ENCODE measurements at regions not wholly inside any gene's neighbourhood (a gene's known extent, or its start where the extent isn't known, plus 50 kb on each side); places are given as distances from the start of the nearest gene placed in this dataset.

DNA sequence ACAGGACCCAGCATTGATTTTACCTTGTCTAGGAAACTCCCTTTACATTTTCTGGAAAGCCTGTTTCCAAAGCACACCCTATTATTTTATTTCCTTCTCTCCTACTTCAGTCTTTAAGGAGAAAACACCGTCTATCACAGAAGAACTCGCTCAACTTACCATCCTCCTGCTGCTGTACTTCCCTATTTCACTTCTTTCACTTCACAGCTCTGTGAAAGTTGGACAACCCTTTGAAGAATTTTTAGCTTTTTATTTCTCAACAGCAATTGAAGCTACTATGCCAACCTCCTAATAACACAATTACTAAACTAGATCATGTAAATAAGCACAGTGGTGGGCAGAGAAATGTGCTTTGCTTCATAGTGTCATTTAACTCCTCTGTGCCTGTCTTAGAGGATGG lies 166.5 kb downstream of the TFEC start:
- no peak for DNase-seq (ENCODE audit: low read depth, low spot score)
- TF ChIP-seq, protein P1, sequence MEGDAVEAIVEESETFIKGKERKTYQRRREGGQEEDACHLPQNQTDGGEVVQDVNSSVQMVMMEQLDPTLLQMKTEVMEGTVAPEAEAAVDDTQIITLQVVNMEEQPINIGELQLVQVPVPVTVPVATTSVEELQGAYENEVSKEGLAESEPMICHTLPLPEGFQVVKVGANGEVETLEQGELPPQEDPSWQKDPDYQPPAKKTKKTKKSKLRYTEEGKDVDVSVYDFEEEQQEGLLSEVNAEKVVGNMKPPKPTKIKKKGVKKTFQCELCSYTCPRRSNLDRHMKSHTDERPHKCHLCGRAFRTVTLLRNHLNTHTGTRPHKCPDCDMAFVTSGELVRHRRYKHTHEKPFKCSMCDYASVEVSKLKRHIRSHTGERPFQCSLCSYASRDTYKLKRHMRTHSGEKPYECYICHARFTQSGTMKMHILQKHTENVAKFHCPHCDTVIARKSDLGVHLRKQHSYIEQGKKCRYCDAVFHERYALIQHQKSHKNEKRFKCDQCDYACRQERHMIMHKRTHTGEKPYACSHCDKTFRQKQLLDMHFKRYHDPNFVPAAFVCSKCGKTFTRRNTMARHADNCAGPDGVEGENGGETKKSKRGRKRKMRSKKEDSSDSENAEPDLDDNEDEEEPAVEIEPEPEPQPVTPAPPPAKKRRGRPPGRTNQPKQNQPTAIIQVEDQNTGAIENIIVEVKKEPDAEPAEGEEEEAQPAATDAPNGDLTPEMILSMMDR (IDR thresholded peaks at IDR 0.05; ENCODE audit: insufficient read depth, low read length, missing control alignments), result no peak
- ChIA-PET POLR2A (no interaction called here), CTCF (no interaction called here)
- no peak overlapping the region for H3K4me3 ChIP-seq (ENCODE audit: low read depth, low read length)

DNA sequence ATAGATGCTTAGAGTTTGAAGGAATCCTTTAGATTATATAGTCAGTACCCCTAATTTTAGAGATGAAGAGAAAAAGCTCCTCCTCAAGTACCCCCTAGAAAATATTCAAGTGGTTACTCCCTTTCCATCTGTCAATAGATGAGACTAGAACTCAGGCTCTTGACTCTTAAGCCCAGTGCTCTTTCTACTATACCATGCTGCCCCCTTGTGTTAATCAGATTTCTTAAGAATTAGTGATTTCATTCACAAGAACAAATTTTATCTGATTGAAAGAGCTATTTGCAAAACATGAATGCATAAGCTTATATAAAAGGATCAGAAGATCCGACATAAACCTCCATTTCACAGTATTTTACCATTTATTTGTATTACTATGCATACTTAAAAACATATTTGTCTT lies 179.3 kb downstream of the TFEC start:
- POLR2A ChIA-PET, result no interaction called here
- CTCF ChIA-PET, result interaction anchor here (0.6 to 2.6 kb wide), 18 partner anchors 10 to 1825 kb away, joined by 3 to 19 read pairs (median 4); no protein-coding TSS in a partner anchor
- no peak overlapping the region for H3K4me3 ChIP-seq (ENCODE audit: low read depth, low read length)
- DNase-seq (ENCODE audit: low read depth, low spot score), result no peak
- TF ChIP-seq, protein P1 (IDR thresholded peaks at IDR 0.05; ENCODE audit: insufficient read depth, low read length, missing control alignments), result peak; percentile 8

DNA sequence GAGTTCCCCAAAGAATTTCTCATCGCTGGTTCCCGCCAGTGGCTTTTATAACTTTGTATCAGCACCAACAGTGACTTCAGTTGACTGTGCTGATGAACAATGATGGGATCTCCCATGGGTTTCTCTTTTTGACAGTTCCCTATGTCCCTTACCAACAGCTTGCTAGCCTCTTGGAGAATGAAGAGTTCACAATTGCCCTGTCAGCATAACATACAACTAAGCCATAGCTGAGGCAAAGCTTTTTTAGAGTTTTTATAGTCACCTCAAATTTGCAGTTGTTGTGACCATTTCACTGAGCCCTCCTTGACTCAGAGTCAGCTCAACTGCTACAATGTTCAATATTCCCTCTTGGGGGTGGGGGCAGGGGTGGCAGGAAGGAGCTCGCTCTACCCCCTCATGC lies 179.8 kb downstream of the TFEC start:
- H3K4me3 ChIP-seq (ENCODE audit: low read depth, low read length), result no peak overlapping the region
- ChIA-PET CTCF (interaction anchor here (0.9 to 2.6 kb wide), 15 partner anchors 9 to 1823 kb away, joined by 3 to 19 read pairs (median 4); no protein-coding TSS in a partner anchor), POLR2A (no interaction called here)
- no peak for DNase-seq (ENCODE audit: low read depth, low spot score)
- TF ChIP-seq, protein P1 (IDR thresholded peaks at IDR 0.05; ENCODE audit: insufficient read depth, low read length, missing control alignments), result no peak

DNA sequence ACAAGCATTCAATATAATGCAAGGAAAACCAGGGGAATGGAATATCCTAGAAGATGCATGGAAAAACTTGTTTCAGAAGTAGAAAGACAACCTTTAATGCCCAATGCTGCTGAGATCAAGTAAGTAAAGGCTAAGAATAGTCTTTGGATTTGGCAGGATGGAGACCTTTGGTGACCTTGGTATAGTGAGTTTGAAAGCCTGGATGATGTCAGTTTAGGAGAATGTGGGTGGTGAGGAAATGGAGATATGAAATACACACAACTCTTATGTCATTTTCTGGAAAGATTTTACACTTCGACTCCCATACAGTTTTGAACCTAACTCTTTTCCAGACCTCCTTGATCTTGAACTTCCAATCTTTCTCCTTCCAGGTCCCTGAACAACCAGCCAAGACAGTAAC lies 185.7 kb downstream of the TFEC start:
- ChIA-PET CTCF (no interaction called here), POLR2A (no interaction called here)
- TF ChIP-seq, protein P1 (IDR thresholded peaks at IDR 0.05; ENCODE audit: insufficient read depth, low read length, missing control alignments), result no peak
- DNase-seq (ENCODE audit: low read depth, low spot score), result no peak
- no peak overlapping the region for H3K4me3 ChIP-seq (ENCODE audit: low read depth, low read length)

DNA sequence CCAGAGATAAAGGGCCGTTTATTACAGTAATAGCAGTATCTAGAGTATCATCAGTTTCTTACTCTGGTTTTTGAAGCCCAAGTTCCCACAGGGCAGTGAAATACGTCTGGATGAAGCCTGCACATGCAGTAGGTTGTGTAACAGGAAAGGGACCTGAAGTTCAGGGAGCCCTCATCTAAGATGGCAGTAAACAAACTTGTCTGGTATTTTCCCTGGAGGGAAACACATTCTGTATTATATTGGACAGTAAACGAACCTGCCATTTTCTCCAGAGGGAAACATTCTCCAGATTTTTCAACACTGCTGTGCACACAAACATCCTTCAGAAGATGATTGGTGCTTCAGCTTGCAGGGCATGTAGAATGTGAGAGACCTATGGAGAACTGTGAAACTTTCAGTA lies 189.9 kb downstream of the TFEC start:
- CTCF ChIA-PET, result no interaction called here
- TF ChIP-seq, protein P1 (IDR thresholded peaks at IDR 0.05; ENCODE audit: insufficient read depth, low read length, missing control alignments), result no peak
- DNase-seq (ENCODE audit: low read depth, low spot score), result no peak
- H3K4me3 ChIP-seq (ENCODE audit: low read depth, low read length), result no peak overlapping the region
- POLR2A ChIA-PET, result no interaction called here

DNA sequence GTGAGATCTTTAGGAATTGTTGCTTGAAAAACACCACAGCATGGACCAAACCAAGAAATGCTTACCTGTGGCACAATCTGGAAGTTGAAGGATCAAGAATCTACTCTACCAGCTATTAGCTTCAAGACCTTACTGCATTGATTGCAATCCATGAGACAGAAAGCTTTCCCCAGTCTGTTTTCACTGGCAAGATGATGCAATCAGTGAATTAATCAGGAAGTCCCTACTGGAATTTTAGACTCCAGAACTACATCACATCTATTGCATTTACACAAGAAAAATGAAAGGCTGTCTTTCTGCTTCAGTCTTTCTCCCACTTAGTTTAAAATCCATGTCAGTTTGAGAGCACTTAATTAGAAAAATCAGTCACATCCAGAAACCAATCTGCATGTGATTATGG lies 191.7 kb downstream of the TFEC start:
- ChIA-PET CTCF (interaction anchor here (1.0 kb wide), 1 partner anchor 1813 kb away, joined by 3 read pairs; no protein-coding TSS in a partner anchor), POLR2A (no interaction called here)
- no peak overlapping the region for H3K4me3 ChIP-seq (ENCODE audit: low read depth, low read length)
- TF ChIP-seq, protein P1 (IDR thresholded peaks at IDR 0.05; ENCODE audit: insufficient read depth, low read length, missing control alignments), result no peak
- no peak for DNase-seq (ENCODE audit: low read depth, low spot score)
